ENCODE measurements at regions not wholly inside any gene's neighbourhood (a gene's known extent, or its start where the extent isn't known, plus 50 kb on each side); places are given as distances from the start of the nearest gene placed in this dataset.
"Not testable (repeated sequence)": the region's sequence is repeated elsewhere in the genome, so short reads cannot be mapped to it uniquely, and the experiment has no call there.

GRCh38 chr10:121672733-121673132 lies 74.5 kb upstream of the FGFR2 start:
- no peak overlapping the region for H3K4ac ChIP-seq (ENCODE audit: low read depth, low read length)
- H3K27ac ChIP-seq (ENCODE audit: insufficient read length, low read depth, low read length): no peak overlapping the region
- no peaks in the 10 kb centered on the region for H3K9me3 ChIP-seq (ENCODE audit: control insufficient read depth, low read depth, low read length)
- H3K9ac ChIP-seq (ENCODE audit: extremely low read depth, insufficient read length, low read length): no peak overlapping the region
- H3K18ac ChIP-seq (ENCODE audit: insufficient read length, low read depth, low read length): no peak overlapping the region
- H2BK20ac ChIP-seq (ENCODE audit: low read depth, low read length, poor library complexity, severe bottlenecking): no peak overlapping the region
- no peak overlapping the region for H3K4me2 ChIP-seq (ENCODE audit: insufficient read depth, insufficient read length, low read length)
- H3K79me2 ChIP-seq (ENCODE audit: insufficient read depth, low read length): no peaks in the 10 kb centered on the region
- H3K23me2 ChIP-seq (ENCODE audit: insufficient read length, low read depth, low read length, poor library complexity, severe bottlenecking): no peaks in the 10 kb centered on the region
- H4K91ac ChIP-seq (ENCODE audit: insufficient read length, low read depth, low read length): no peak overlapping the region
- H3K79me1 ChIP-seq (ENCODE audit: insufficient read depth, low read depth, low read length, poor library complexity, severe bottlenecking): no peaks in the 10 kb centered on the region
- H3K56ac ChIP-seq (ENCODE audit: insufficient read length, low read depth, low read length): no peak overlapping the region
- no peak overlapping the region for H3K14ac ChIP-seq (ENCODE audit: insufficient read depth, low read length)
- Mint-ChIP-seq H3K9me3 (peaks cover 15 to 18% of the 10 kb centered on the region in 2 experiments), H3K4me3 (no peak overlapping the region), H3K4me1 (peaks cover 25 to 29% of the 10 kb centered on the region in 2 experiments), H3K36me3 (ENCODE audit: insufficient read depth in 1 of 3, low read depth in 3 of 3) (peaks cover 5 to 17% (median 6%) of the 10 kb centered on the region in 3 experiments; a peak in 5 of 7 replicates), H3K27ac (no peak overlapping the region), H3K27me3 (ENCODE audit: low read depth) (peaks cover 6% of the 10 kb centered on the region)
- H2BK12ac ChIP-seq (ENCODE audit: insufficient read length, low read depth, low read length): no peak overlapping the region
- H2BK120ac ChIP-seq (ENCODE audit: low read depth, low read length, poor library complexity, severe bottlenecking): no peak overlapping the region
- peaks cover 2% of the 10 kb centered on the region; the same call in 1 of the 2 replicates for H3K4me1 ChIP-seq (ENCODE audit: insufficient read depth, low read length)
- no peak overlapping the region for H2BK15ac ChIP-seq (ENCODE audit: low read depth, low read length)
- H4K8ac ChIP-seq (replicated peaks; ENCODE audit: insufficient read length, low read depth, low read length): no peak overlapping the region
- H2AFZ ChIP-seq (ENCODE audit: low read length): no peak overlapping the region
- H4K20me1 ChIP-seq (ENCODE audit: control insufficient read depth, insufficient read depth, insufficient read length): no peaks in the 10 kb centered on the region
- no peak overlapping the region for H2BK5ac ChIP-seq (ENCODE audit: insufficient read length, low read length)
- H2AK5ac ChIP-seq (ENCODE audit: insufficient read length, low read length): no peak overlapping the region
- DNase-seq: no peak
- H3K23ac ChIP-seq (ENCODE audit: insufficient read length, low read depth, low read length): no peak overlapping the region
- no CpG with 5 or more reads among the region's 9 CpGs for WGBS (ENCODE audit: extremely low coverage, insufficient read length, low lambda C conversion rate)
- no peaks in the 10 kb centered on the region for H3K27me3 ChIP-seq (ENCODE audit: insufficient read depth, low read length)
- no peak overlapping the region for H3T11ph ChIP-seq (ENCODE audit: low read length)
- TF ChIP-seq CTCF (conservative IDR thresholded peaks at IDR 0.05): peak; percentile 18; the same call in 2 of the 3 replicates
- H4K5ac ChIP-seq (ENCODE audit: insufficient read length, low read depth, low read length): no peak overlapping the region

- not testable (repeated sequence) for H2BK20ac ChIP-seq (ENCODE audit: low read depth, low read length, poor library complexity, severe bottlenecking); H2BK120ac ChIP-seq (ENCODE audit: low read depth, low read length, poor library complexity, severe bottlenecking); H2AFZ ChIP-seq (ENCODE audit: low read length); H2BK15ac ChIP-seq (ENCODE audit: low read depth, low read length); H3K56ac ChIP-seq (ENCODE audit: insufficient read length, low read depth, low read length); H3K79me1 ChIP-seq (ENCODE audit: insufficient read depth, low read depth, low read length, poor library complexity, severe bottlenecking); H3K27me3 Mint-ChIP-seq (ENCODE audit: low read depth); DNase-seq; H4K91ac ChIP-seq (ENCODE audit: insufficient read length, low read depth, low read length); H3T11ph ChIP-seq (ENCODE audit: low read length); H3K14ac ChIP-seq (ENCODE audit: insufficient read depth, low read length); H3K23ac ChIP-seq (ENCODE audit: insufficient read length, low read depth, low read length); H3K9ac ChIP-seq (ENCODE audit: extremely low read depth, insufficient read length, low read length); H4K5ac ChIP-seq (ENCODE audit: insufficient read length, low read depth, low read length); H3K27ac ChIP-seq (ENCODE audit: insufficient read length, low read depth, low read length); H3K4ac ChIP-seq (ENCODE audit: low read depth, low read length); H2BK5ac ChIP-seq (ENCODE audit: insufficient read length, low read length); H4K20me1 ChIP-seq (ENCODE audit: control insufficient read depth, insufficient read depth, insufficient read length); H2BK12ac ChIP-seq (ENCODE audit: insufficient read length, low read depth, low read length); H3K79me2 ChIP-seq (ENCODE audit: insufficient read depth, low read length); H2AK5ac ChIP-seq (ENCODE audit: insufficient read length, low read length); H3K4me2 ChIP-seq (ENCODE audit: insufficient read depth, insufficient read length, low read length); H3K27me3 ChIP-seq (ENCODE audit: insufficient read depth, low read length); H3K9me3 ChIP-seq (ENCODE audit: control insufficient read depth, low read depth, low read length); H3K18ac ChIP-seq (ENCODE audit: insufficient read length, low read depth, low read length); H3K23me2 ChIP-seq (ENCODE audit: insufficient read length, low read depth, low read length, poor library complexity, severe bottlenecking); H3K4me3 Mint-ChIP-seq; H4K8ac ChIP-seq (replicated peaks; ENCODE audit: insufficient read length, low read depth, low read length); H3K4me1 ChIP-seq (ENCODE audit: insufficient read depth, low read length)
- Mint-ChIP-seq H3K27ac (peak overlapping the region in 1 of 3 experiments; percentile 8; a peak in 1 of 7 replicates), H3K9me3 (peaks cover 9 to 12% of the 10 kb centered on the region in 2 experiments), H3K4me1 (peaks cover 28 to 33% of the 10 kb centered on the region in 2 experiments), H3K36me3 (ENCODE audit: insufficient read depth in 1 of 3, low read depth in 3 of 3) (peaks cover 0 to 14% (median under 1%) of the 10 kb centered on the region in 3 experiments; a peak in 3 of 7 replicates)
- WGBS (ENCODE audit: extremely low coverage, insufficient read length, low lambda C conversion rate): no CpG with 5 or more reads among the region's 7 CpGs
Observed at GRCh38 chr10:121669840-121670239, 71.6 kb upstream of the FGFR2 start.
